ENCODE measurements at regions not wholly inside any gene's neighbourhood (a gene's known extent, or its start where the extent isn't known, plus 50 kb on each side); places are given as distances from the start of the nearest gene placed in this dataset.

GRCh38 chr5:88401228-88401627, 132.6 kb upstream of the TMEM161B start:
- Histone ChIP-seq H4K5ac (ENCODE audit: insufficient read length, low read depth, low read length) (no peak overlapping the region), H3K9me3 (ENCODE audit: control insufficient read depth, low read depth, low read length) (no peaks in the 10 kb centered on the region), H3K4me1 (ENCODE audit: insufficient read depth, low read length) (peaks cover 3% of the 10 kb centered on the region; the same call in 1 of the 2 replicates), H2BK15ac (ENCODE audit: low read depth, low read length) (no peak overlapping the region), H3K18ac (ENCODE audit: insufficient read length, low read depth, low read length) (no peak overlapping the region), H3K79me2 (ENCODE audit: insufficient read depth, low read length) (no peaks in the 10 kb centered on the region), H3K79me1 (ENCODE audit: insufficient read depth, low read depth, low read length, poor library complexity, severe bottlenecking) (no peaks in the 10 kb centered on the region), H3K9ac (ENCODE audit: extremely low read depth, insufficient read length, low read length) (no peak overlapping the region), H2AK5ac (ENCODE audit: insufficient read length, low read length) (no peak overlapping the region), H3K14ac (ENCODE audit: insufficient read depth, low read length) (no peak overlapping the region), H2BK20ac (ENCODE audit: low read depth, low read length, poor library complexity, severe bottlenecking) (no peak overlapping the region), H4K91ac (ENCODE audit: insufficient read length, low read depth, low read length) (no peak overlapping the region), H3T11ph (ENCODE audit: low read length) (no peak overlapping the region), H4K8ac (replicated peaks; ENCODE audit: insufficient read length, low read depth, low read length) (no peak overlapping the region), H3K56ac (ENCODE audit: insufficient read length, low read depth, low read length) (no peak overlapping the region), H2AFZ (ENCODE audit: low read length) (no peak overlapping the region), H3K27me3 (ENCODE audit: insufficient read depth, low read length) (no peaks in the 10 kb centered on the region), H2BK120ac (ENCODE audit: low read depth, low read length, poor library complexity, severe bottlenecking) (no peak overlapping the region), H3K27ac (ENCODE audit: insufficient read length, low read depth, low read length) (no peak overlapping the region), H4K20me1 (ENCODE audit: control insufficient read depth, insufficient read depth, insufficient read length) (no peaks in the 10 kb centered on the region), H3K4ac (ENCODE audit: low read depth, low read length) (no peak overlapping the region), H3K4me2 (ENCODE audit: insufficient read depth, insufficient read length, low read length) (no peak overlapping the region), H2BK5ac (ENCODE audit: insufficient read length, low read length) (no peak overlapping the region), H3K23ac (ENCODE audit: insufficient read length, low read depth, low read length) (no peak overlapping the region), H3K23me2 (ENCODE audit: insufficient read length, low read depth, low read length, poor library complexity, severe bottlenecking) (no peaks in the 10 kb centered on the region), H2BK12ac (ENCODE audit: insufficient read length, low read depth, low read length) (no peak overlapping the region)
- TF ChIP-seq CTCF (conservative IDR thresholded peaks at IDR 0.05) = no peak
- peak overlapping the region in 1 of 3 experiments; percentile 80; a peak in 2 of 7 replicates for H3K27ac Mint-ChIP-seq
- H3K27me3 Mint-ChIP-seq (ENCODE audit: low read depth) = peaks cover 3% of the 10 kb centered on the region; the same call in 1 of the 2 replicates
- H3K4me1 Mint-ChIP-seq = peaks cover 44 to 45% of the 10 kb centered on the region in 2 experiments
- no peaks in the 10 kb centered on the region for H3K36me3 Mint-ChIP-seq (ENCODE audit: insufficient read depth in 1 of 3, low read depth in 3 of 3)
- no peaks in the 10 kb centered on the region for H3K9me3 Mint-ChIP-seq
- no peak for DNase-seq
- no peak overlapping the region for H3K4me3 Mint-ChIP-seq
